ENCODE measurements at regions not wholly inside any gene's neighbourhood (a gene's known extent, or its start where the extent isn't known, plus 50 kb on each side); places are given as distances from the start of the nearest gene placed in this dataset.

DNA sequence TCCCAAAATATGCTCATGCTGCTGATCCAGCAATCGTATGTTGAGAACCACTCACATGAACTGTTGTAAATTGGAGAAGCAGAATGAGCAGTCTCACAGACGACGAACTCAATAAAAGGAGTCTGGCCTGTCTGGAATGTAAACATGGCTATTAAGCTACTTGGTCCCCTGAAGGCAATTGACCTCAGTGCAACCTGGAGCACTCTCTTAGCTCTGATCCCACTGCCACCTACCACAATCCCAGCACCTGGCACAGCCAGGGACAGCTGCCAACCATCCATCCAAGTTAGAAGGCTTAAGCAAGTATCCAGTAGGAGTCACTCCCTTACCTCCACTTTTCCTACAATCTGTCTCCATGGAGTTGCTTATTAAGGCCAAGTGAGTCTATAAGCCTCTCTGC lies 406.9 kb upstream of the CLEC14A start:
- TF ChIP-seq NFRKB (IDR thresholded peaks at IDR 0.05) (no peak), FOXM1 (IDR thresholded peaks at IDR 0.05; ENCODE audit: borderline replicate concordance) (no peak), ZNF384 (IDR thresholded peaks at IDR 0.05) (no peak), SUZ12 (IDR thresholded peaks at IDR 0.05) (no peak), SP1 (IDR thresholded peaks at IDR 0.05) (no peak), FOXK2 (IDR thresholded peaks at IDR 0.05) (no peak), BHLHE40 (IDR thresholded peaks at IDR 0.05; ENCODE audit: borderline replicate concordance) (no peak), L3MBTL2 (conservative IDR thresholded peaks at IDR 0.05) (no peak), HDGF (IDR thresholded peaks at IDR 0.05; ENCODE audit: borderline replicate concordance) (no peak), ARNT (IDR thresholded peaks at IDR 0.05) (no peak), ELF4 (IDR thresholded peaks at IDR 0.05) (no peak)
- TF ChIP-seq, protein P1, sequence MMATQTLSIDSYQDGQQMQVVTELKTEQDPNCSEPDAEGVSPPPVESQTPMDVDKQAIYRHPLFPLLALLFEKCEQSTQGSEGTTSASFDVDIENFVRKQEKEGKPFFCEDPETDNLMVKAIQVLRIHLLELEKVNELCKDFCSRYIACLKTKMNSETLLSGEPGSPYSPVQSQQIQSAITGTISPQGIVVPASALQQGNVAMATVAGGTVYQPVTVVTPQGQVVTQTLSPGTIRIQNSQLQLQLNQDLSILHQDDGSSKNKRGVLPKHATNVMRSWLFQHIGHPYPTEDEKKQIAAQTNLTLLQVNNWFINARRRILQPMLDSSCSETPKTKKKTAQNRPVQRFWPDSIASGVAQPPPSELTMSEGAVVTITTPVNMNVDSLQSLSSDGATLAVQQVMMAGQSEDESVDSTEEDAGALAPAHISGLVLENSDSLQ (IDR thresholded peaks at IDR 0.05), result no peak
